ENCODE measurements at regions not wholly inside any gene's neighbourhood (a gene's known extent, or its start where the extent isn't known, plus 50 kb on each side); places are given as distances from the start of the nearest gene placed in this dataset.
A peak's percentile ranks its signal among the peaks of the same experiment; 100 is the strongest.

- H3K4me1 ChIP-seq (ENCODE audit: control insufficient read depth, extremely low read depth, insufficient read depth, low read length) = peaks cover 22% of the 10 kb centered on the region
- no peak overlapping the region for H3K4me2 ChIP-seq (ENCODE audit: insufficient read depth, low read length)
- no peak overlapping the region for H3K4me3 ChIP-seq (replicated peaks in 1 of 3; ENCODE audit: insufficient read depth in 1 of 3, low read depth in 1 of 3, low read length in 3 of 3)
- H3K79me2 ChIP-seq (ENCODE audit: control insufficient read depth, insufficient read depth, low read length) = no peaks in the 10 kb centered on the region
- no peak overlapping the region for H2AFZ ChIP-seq (ENCODE audit: low read depth, low read length)
- H3K36me3 ChIP-seq (ENCODE audit: control insufficient read depth in 2 of 2, extremely low read depth in 1 of 2, insufficient read depth in 2 of 2, low read length in 2 of 2) = no peaks in the 10 kb centered on the region
- dilution Hi-C loops (cut with MboI; ENCODE audit: extremely low pct_ligation_motif_present, low sequenced_read_pairs) (no loop called here), intact Hi-C loops (cut with micrococcal nuclease) (loop anchor here (2.0 to 5.0 kb wide), 2 partner anchors 18 to 38 kb away; no protein-coding TSS in a partner anchor)
- no peaks in the 10 kb centered on the region for H3K9me1 ChIP-seq (replicated peaks; ENCODE audit: control insufficient read depth, extremely low read depth, insufficient read depth, low read length)
- POLR2A ChIA-PET = no interaction called here
- H4K20me1 ChIP-seq (replicated peaks; ENCODE audit: control insufficient read depth, extremely low read depth, insufficient read depth, low read length) = no peaks in the 10 kb centered on the region
- H3K9ac ChIP-seq (replicated peaks; ENCODE audit: extremely low read depth, insufficient read depth, low read length) = no peak overlapping the region
- CTCF ChIA-PET = interaction anchor here (1.1 to 1.3 kb wide), 2 partner anchors 10 to 19 kb away, joined by 3 read pairs; no protein-coding TSS in a partner anchor
- DNase-seq (ENCODE audit: low read depth, low spot score) (peak; percentile 12), FAIRE-seq (no peak)
- no peak overlapping the region for H3K27ac ChIP-seq (ENCODE audit: insufficient read depth, low read depth, low read length)
- no peaks in the 10 kb centered on the region for H3K27me3 ChIP-seq (ENCODE audit: control insufficient read depth in 2 of 2, insufficient read depth in 2 of 2, low read length in 2 of 2)
- TF ChIP-seq FOS (IDR thresholded peaks at IDR 0.05; ENCODE audit: borderline replicate concordance, insufficient read depth, low read length) (peak; percentile 11), JUN (IDR thresholded peaks at IDR 0.05; ENCODE audit: borderline replicate concordance, insufficient read depth, insufficient read length, low read depth) (no peak)
- H3K9me3 ChIP-seq (replicated peaks; ENCODE audit: control insufficient read depth, insufficient read depth, low read length) = no peaks in the 10 kb centered on the region
- no TSS peak for BruUV-seq (replicated peaks)
These were observed 918.6 kb downstream of the UQCRFS1 start for GRCh38 chr19:28294395-28294794.

DNA sequence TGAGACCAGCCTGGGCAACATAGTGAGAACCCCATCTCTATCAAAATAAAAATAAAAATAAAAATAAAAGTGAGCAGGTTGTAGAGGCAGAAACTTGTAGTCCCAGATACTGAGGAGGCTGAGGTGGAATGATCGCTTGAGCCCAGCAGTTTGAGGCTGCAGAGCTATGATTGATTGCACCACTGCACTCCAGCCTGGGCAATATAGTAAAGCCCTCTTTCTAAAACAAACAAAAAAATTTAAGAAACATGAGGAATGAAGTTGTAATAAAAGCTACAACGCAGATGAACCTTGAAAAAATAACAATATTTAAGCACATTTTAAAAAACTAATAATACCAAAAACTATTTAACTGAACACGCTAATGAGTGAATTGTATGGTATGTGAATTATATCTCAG is 919.3 kb downstream of the UQCRFS1 start:
- no peak overlapping the region for H3K9ac ChIP-seq (replicated peaks; ENCODE audit: extremely low read depth, insufficient read depth, low read length)
- no peaks in the 10 kb centered on the region for H3K27me3 ChIP-seq (ENCODE audit: control insufficient read depth in 2 of 2, insufficient read depth in 2 of 2, low read length in 2 of 2)
- H3K4me1 ChIP-seq (ENCODE audit: control insufficient read depth, extremely low read depth, insufficient read depth, low read length) = peaks cover 22% of the 10 kb centered on the region
- no peak overlapping the region for H2AFZ ChIP-seq (ENCODE audit: low read depth, low read length)
- H3K36me3 ChIP-seq (ENCODE audit: control insufficient read depth in 2 of 2, extremely low read depth in 1 of 2, insufficient read depth in 2 of 2, low read length in 2 of 2) = no peaks in the 10 kb centered on the region
- no peaks in the 10 kb centered on the region for H3K9me3 ChIP-seq (replicated peaks; ENCODE audit: control insufficient read depth, insufficient read depth, low read length)
- no peak for TF ChIP-seq POLR2A (IDR thresholded peaks at IDR 0.05; ENCODE audit: low read depth, low read length)
- no peak for TF ChIP-seq JUN (IDR thresholded peaks at IDR 0.05; ENCODE audit: borderline replicate concordance, insufficient read depth, insufficient read length, low read depth)
- ChIA-PET POLR2A (no interaction called here), CTCF (interaction anchor here (1.1 to 1.3 kb wide), 2 partner anchors 10 to 19 kb away, joined by 3 read pairs; no protein-coding TSS in a partner anchor)
- no peak overlapping the region for H3K4me2 ChIP-seq (ENCODE audit: insufficient read depth, low read length)
- H3K79me2 ChIP-seq (ENCODE audit: control insufficient read depth, insufficient read depth, low read length) = no peaks in the 10 kb centered on the region
- DNase-seq (ENCODE audit: low read depth, low spot score) = no peak
- H3K27ac ChIP-seq (ENCODE audit: insufficient read depth, low read depth, low read length) = no peak overlapping the region
- H4K20me1 ChIP-seq (replicated peaks; ENCODE audit: control insufficient read depth, extremely low read depth, insufficient read depth, low read length) = no peaks in the 10 kb centered on the region
- dilution Hi-C loops (cut with MboI; ENCODE audit: extremely low pct_ligation_motif_present, low sequenced_read_pairs) = no loop called here
- no peak for FAIRE-seq
- no peaks in the 10 kb centered on the region for H3K9me1 ChIP-seq (replicated peaks; ENCODE audit: control insufficient read depth, extremely low read depth, insufficient read depth, low read length)
- intact Hi-C loops (cut with micrococcal nuclease) = loop anchor here (2.0 to 5.0 kb wide), 2 partner anchors 19 to 39 kb away; no protein-coding TSS in a partner anchor
- H3K4me3 ChIP-seq (replicated peaks in 1 of 3; ENCODE audit: insufficient read depth in 1 of 3, low read depth in 1 of 3, low read length in 3 of 3) = no peak overlapping the region
- no TSS peak for BruUV-seq (replicated peaks)

All from endothelial cell of umbilical vein (primary cell).